Coronary artery (tissue), 2 donors: ENCODE measurements at regions not wholly inside any gene's neighbourhood (a gene's known extent, or its start where the extent isn't known, plus 50 kb on each side); places are given as distances from the start of the nearest gene placed in this dataset.

Experiments used
- DNase-seq: peaks from one replicate; pipeline ENCODE4 v3.0.0-alpha.2; 2017; ENCODE audit warnings: low spot score
- H3K27ac ChIP-seq, 2 donors: fragments of 200-600 bp; sonication (generic); one replicate each; pipeline ENCODE4 v1.5.1; 2016 to 2019
- H3K4me3 ChIP-seq: fragments of 200-600 bp; sonication (generic); 2 replicates; pipeline ENCODE4 v1.5.1; 2016; ENCODE audit warnings: mild to moderate bottlenecking, moderate library complexity
- TF ChIP-seq, protein P1 (sequence below): fragments of 200-600 bp; sonication (generic); IDR thresholded peaks from one replicate; pipeline ENCODE4 v1.5.1; 2019; ENCODE audit warnings: antibody characterized with exemption

DNA sequence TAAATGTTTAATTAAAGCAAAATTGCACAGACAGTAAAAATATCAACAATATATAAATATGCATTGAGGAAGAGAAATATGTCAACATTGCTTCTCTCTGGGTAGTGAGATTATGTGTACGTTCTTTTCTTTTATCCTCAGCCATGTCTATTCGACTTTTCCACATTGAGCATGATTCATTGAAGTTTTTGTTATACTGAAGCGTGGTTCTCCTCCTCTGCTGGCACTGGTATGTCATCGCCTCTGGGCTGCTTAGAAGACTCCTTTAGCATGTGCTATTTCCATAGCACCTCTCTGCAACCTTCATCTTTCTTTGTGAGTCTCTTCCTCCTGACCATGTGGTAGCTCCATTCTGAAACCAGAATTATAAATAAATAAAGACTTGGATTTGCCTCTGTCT is 65.8 kb upstream of the AKAP13 start:
- DNase-seq: no peak
- Histone ChIP-seq H3K4me3 (no peak overlapping the region), H3K27ac (no peak overlapping the region)
- TF ChIP-seq, protein P1, sequence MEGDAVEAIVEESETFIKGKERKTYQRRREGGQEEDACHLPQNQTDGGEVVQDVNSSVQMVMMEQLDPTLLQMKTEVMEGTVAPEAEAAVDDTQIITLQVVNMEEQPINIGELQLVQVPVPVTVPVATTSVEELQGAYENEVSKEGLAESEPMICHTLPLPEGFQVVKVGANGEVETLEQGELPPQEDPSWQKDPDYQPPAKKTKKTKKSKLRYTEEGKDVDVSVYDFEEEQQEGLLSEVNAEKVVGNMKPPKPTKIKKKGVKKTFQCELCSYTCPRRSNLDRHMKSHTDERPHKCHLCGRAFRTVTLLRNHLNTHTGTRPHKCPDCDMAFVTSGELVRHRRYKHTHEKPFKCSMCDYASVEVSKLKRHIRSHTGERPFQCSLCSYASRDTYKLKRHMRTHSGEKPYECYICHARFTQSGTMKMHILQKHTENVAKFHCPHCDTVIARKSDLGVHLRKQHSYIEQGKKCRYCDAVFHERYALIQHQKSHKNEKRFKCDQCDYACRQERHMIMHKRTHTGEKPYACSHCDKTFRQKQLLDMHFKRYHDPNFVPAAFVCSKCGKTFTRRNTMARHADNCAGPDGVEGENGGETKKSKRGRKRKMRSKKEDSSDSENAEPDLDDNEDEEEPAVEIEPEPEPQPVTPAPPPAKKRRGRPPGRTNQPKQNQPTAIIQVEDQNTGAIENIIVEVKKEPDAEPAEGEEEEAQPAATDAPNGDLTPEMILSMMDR: no peak

DNA sequence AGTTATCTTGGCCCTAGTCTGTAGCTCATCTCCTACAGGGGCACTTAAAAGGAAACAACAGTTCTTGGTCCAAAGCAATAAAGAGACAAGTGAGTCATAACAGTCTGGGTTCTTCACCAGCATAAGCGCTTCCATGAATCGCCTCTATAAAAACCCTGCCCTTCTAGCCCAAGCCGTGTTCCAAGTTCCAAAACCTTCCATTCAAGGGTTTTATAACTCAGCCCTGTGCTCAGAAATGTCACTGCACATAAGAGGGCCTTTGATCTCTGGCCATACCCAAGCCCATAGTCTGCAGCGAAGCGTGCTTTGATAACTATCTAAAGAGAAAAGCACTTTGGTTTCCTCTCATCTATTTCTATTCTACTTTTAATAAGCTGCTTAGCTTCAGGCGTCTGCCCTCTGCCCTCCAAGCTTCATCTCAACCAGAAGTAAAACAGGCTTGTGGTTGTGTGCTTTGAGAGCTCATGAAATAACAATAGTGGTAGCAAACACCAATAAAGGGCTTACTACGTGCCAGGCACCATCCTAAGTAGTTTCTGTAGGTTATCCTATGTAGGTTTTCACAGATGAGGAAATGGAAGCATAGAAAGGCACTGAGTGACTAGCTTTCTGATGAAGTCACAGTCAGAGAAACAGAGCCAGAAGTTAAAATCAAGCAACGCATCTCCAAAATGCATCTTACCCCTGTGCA is 64.0 kb upstream of the AKAP13 start:
- TF ChIP-seq, protein P1: no peak
- no peak for DNase-seq
- H3K4me3 ChIP-seq: no peak overlapping the region
- H3K27ac ChIP-seq: no peak overlapping the region

DNA sequence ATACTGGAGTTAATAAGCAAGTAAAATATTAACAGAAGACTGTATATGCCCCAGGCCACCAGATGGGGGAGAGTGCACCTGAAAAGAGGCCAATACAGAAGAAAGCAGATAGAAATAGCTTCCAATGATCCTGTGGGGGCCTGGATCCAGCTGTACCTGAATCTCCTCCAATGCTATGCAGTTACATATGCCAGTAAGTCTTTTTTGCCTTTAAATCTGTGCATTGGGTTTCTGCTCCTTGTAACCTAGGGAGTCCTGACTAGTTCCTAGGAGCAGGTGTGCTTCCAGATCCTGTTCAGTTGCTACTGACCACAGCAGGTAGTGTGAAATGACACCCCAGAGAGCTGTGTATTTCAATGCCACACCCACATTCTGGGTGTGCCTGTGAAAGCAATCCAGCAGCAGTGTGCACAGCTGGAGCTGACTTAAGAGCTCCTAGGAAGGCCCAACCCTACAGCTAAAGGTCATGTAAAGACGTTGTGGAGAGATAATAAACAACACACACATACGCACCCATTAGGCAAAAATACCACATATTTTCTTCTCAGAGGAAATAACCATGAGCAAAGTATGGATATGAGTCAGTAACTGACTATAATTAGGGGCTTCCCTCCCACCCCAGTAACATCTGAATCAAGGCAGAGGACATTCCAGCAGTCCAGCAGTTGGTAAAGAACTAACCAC is 62.2 kb upstream of the AKAP13 start:
- H3K27ac ChIP-seq: no peak overlapping the region
- no peak overlapping the region for H3K4me3 ChIP-seq
- TF ChIP-seq, protein P1: no peak
- DNase-seq: no peak

DNA sequence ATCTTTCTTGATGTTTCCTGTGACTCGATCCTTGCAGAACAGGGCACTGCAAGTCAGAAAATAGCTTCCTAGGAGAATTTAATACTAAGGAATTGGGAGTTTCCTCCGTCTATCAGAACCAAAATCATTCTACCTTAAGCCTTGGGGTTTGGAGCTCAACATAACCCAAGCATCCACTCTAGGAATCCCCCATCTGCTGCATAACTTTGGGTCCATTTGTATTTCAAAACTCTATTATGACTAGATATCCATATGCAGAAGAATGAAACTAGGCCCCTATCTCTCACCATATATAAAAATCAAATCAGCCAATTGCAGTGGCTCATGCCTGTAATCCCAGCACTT is 61.7 kb upstream of the AKAP13 start:
- Histone ChIP-seq H3K4me3 (no peak overlapping the region), H3K27ac (no peak overlapping the region)
- TF ChIP-seq, protein P1: no peak
- DNase-seq: no peak

DNA sequence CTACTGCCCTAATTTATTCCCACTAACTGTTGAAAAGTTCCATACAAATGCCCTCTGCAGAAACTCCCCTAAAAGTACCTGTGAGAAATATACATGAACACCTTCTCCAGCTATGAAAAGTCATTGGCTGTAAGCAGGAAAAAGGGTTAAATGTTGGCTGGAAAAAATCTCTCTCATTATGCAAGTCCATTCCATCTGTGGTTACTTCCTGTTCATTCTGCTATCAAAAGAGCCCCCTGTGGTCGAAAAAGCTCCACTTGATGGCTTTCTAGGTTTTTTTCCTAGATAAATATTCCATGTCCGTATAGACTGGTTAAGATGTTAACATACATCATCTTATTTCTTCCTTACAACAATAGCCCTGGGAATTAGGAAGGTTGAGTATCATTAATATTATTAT is 56.2 kb upstream of the AKAP13 start:
- TF ChIP-seq, protein P1: no peak
- no peak for DNase-seq
- Histone ChIP-seq H3K27ac (no peak overlapping the region), H3K4me3 (no peak overlapping the region)

DNA sequence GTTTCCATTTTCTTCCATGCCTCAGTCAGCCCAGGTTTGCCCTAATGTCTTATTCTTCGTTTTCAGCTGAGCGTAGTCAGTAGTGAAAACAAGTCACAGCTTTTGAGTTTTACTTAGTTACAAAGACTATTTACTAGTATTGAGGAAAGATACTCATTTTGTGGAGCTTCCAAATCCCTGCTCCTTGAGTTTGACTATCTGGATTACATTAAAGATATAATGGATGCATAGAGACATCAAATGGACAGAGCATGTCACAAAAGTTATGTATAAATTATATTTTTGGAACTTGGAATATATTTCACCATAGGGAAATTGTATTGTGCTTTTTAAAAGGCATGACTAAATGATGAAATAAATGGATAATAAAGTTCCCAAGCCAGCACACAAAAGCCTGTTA is 54.6 kb upstream of the AKAP13 start:
- TF ChIP-seq, protein P1: no peak
- Histone ChIP-seq H3K4me3 (no peak overlapping the region), H3K27ac (no peak overlapping the region)
- DNase-seq: no peak

DNA sequence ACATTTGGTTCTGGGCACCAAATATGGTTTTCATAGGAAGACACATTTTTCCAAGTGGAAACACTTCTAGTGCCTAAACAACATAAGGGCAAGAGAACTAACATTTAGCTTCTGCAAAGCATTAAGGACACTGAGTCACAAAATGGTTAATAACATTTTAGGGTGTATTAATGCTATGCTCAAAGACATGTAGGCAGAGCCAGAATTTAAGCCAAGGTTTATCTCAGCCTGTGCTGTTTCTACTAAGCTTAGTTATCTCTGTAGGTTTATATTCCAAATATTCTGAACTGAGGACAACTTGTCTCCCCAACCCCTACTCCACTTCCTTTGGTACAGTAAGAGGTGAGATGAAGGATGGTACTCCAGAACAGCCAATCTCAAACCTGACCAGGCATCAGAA is 54.1 kb upstream of the AKAP13 start:
- DNase-seq: no peak
- Histone ChIP-seq H3K4me3 (no peak overlapping the region), H3K27ac (no peak overlapping the region)
- TF ChIP-seq, protein P1: no peak
